ENCODE measurements at regions not wholly inside any gene's neighbourhood (a gene's known extent, or its start where the extent isn't known, plus 50 kb on each side); places are given as distances from the start of the nearest gene placed in this dataset.
A peak's percentile ranks its signal among the peaks of the same experiment; 100 is the strongest.

- peak; percentile 12 for DNase-seq (ENCODE audit: low spot score)
- 25% methylated on average over 15 of the region's 16 CpGs for WGBS
- intact Hi-C loops (cut with DNase I) = loop anchor here (2.0 to 10.0 kb wide), 3 partner anchors 190 to 258 kb away; no protein-coding TSS in a partner anchor
- Histone ChIP-seq H3K4me1 (replicated peaks) (no peaks in the 10 kb centered on the region), H3K36me3 (no peaks in the 10 kb centered on the region), H3K27me3 (replicated peaks; ENCODE audit: insufficient read depth) (no peaks in the 10 kb centered on the region), H3K27ac (peak overlapping the region; percentile 58 to 66), H3K9me3 (no peaks in the 10 kb centered on the region), H3K4me3 (no peak overlapping the region)
- no peak for TF ChIP-seq CTCF (IDR thresholded peaks at IDR 0.05)
- no peak for TF ChIP-seq POLR2AphosphoS5 (IDR thresholded peaks at IDR 0.05)
- TF ChIP-seq POLR2A (IDR thresholded peaks at IDR 0.05) = no peak
Measured at GRCh38 chrX:9340598-9341290, 124.1 kb upstream of the TBL1X start.

- no peaks in the 10 kb centered on the region for H3K4me1 ChIP-seq (replicated peaks)
- no peak overlapping the region for H3K4me3 ChIP-seq
- peak overlapping the region; percentile 58 to 66 for H3K27ac ChIP-seq
- DNase-seq (ENCODE audit: low spot score) = no peak
- WGBS = 4% methylated on average over 14 of the region's 15 CpGs
- no peaks in the 10 kb centered on the region for H3K9me3 ChIP-seq
- no peak for TF ChIP-seq CTCF (IDR thresholded peaks at IDR 0.05)
- no peak for TF ChIP-seq POLR2AphosphoS5 (IDR thresholded peaks at IDR 0.05)
- no peak for TF ChIP-seq POLR2A (IDR thresholded peaks at IDR 0.05)
- intact Hi-C loops (cut with DNase I) = loop anchor here (2.0 to 10.0 kb wide), 4 partner anchors 121 to 259 kb away; no protein-coding TSS in a partner anchor
- no peaks in the 10 kb centered on the region for H3K36me3 ChIP-seq
- H3K27me3 ChIP-seq (replicated peaks; ENCODE audit: insufficient read depth) = no peaks in the 10 kb centered on the region
Measured at GRCh38 chrX:9341291-9342201, 123.3 kb upstream of the TBL1X start.

DNA sequence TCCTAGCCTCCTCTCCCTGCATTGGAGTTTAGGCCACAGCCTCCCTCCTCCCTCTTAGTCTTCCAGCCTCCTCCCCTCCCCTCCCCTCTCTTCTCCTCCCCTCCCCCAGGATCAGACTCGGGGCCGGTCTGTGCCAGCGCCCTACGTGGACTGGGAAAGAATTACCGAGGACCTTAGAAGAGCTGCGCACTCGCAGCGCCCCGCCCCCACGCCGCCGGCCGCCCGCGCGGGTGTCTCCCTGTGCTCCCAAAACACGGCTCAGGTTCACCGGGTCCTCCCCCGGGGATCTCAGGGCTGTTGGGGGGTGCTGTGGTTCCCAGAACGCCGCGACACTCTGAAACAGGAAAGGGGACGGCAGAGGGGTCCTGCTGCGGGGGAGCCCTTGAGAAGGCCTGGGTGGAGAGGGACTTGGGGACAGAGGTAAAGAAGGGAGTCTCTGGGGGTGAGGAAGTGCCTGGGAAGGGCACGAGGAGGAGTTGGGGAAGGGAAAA lies 122.3 kb upstream of the TBL1X start:
- no peaks in the 10 kb centered on the region for H3K4me1 ChIP-seq (replicated peaks)
- H3K4me3 ChIP-seq = no peak overlapping the region
- no peaks in the 10 kb centered on the region for H3K36me3 ChIP-seq
- WGBS = 1% methylated on average over 15 of the region's 25 CpGs
- no peaks in the 10 kb centered on the region for H3K27me3 ChIP-seq (replicated peaks; ENCODE audit: insufficient read depth)
- DNase-seq (ENCODE audit: low spot score) = peak; percentile 56
- no peak overlapping the region for H3K27ac ChIP-seq
- intact Hi-C loops (cut with DNase I) = loop anchor here (2.0 to 10.0 kb wide), 3 partner anchors 120 to 260 kb away; no protein-coding TSS in a partner anchor
- H3K9me3 ChIP-seq = no peaks in the 10 kb centered on the region
- TF ChIP-seq POLR2A (IDR thresholded peaks at IDR 0.05) (no peak), CTCF (IDR thresholded peaks at IDR 0.05) (no peak), POLR2AphosphoS5 (IDR thresholded peaks at IDR 0.05) (peak; percentile 52)

- H3K4me1 ChIP-seq (replicated peaks) = no peaks in the 10 kb centered on the region
- 74% methylated on average over 7 of the region's 7 CpGs for WGBS
- no peak for DNase-seq (ENCODE audit: low spot score)
- TF ChIP-seq POLR2A (IDR thresholded peaks at IDR 0.05) (no peak), POLR2AphosphoS5 (IDR thresholded peaks at IDR 0.05) (no peak)
- no peak overlapping the region for H3K27ac ChIP-seq
- no peaks in the 10 kb centered on the region for H3K9me3 ChIP-seq
- no peak overlapping the region for H3K4me3 ChIP-seq
- H3K27me3 ChIP-seq (replicated peaks; ENCODE audit: insufficient read depth) = no peaks in the 10 kb centered on the region
- intact Hi-C loops (cut with DNase I) = loop anchor here (2.0 to 10.0 kb wide), 3 partner anchors 119 to 262 kb away; no protein-coding TSS in a partner anchor
- H3K36me3 ChIP-seq = no peaks in the 10 kb centered on the region
Measured at GRCh38 chrX:9343971-9344370, 120.9 kb upstream of the TBL1X start.

DNA sequence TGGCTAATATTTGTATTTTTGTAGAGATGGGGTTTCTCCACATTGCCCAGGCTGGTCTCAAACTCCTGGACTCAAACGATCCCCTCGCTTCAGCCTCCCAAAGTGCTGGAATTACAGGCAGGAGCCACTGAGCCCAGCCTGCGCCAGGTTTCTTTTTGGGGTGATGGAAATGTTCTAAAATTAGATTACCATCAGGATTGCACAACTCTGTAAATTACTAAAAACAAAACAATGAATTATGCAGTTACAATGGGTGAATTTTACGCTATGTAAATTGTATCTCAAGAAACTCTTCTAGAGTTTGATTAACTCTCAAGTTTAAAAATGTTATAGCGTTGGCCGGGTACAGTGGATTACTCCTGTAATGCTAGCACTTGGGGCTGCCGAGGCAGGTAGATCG lies 118.9 kb upstream of the TBL1X start:
- 77% methylated on average over 8 of the region's 8 CpGs for WGBS
- Histone ChIP-seq H3K4me1 (replicated peaks) (no peaks in the 10 kb centered on the region), H3K27me3 (replicated peaks; ENCODE audit: insufficient read depth) (no peaks in the 10 kb centered on the region), H3K9me3 (no peaks in the 10 kb centered on the region), H3K27ac (no peak overlapping the region), H3K36me3 (no peaks in the 10 kb centered on the region), H3K4me3 (no peak overlapping the region)
- no peak for DNase-seq (ENCODE audit: low spot score)
- intact Hi-C loops (cut with DNase I) = loop anchor here (10.0 kb wide), 1 partner anchor 189 kb away; no protein-coding TSS in a partner anchor
- TF ChIP-seq CTCF (IDR thresholded peaks at IDR 0.05) = no peak
- TF ChIP-seq POLR2AphosphoS5 (IDR thresholded peaks at IDR 0.05) = no peak
- no peak for TF ChIP-seq POLR2A (IDR thresholded peaks at IDR 0.05)
